Posterior vena cava (tissue), 2 donors: ENCODE measurements at regions not wholly inside any gene's neighbourhood (a gene's known extent, or its start where the extent isn't known, plus 50 kb on each side); places are given as distances from the start of the nearest gene placed in this dataset.
"Not testable (repeated sequence)": the region's sequence is repeated elsewhere in the genome, so short reads cannot be mapped to it uniquely, and the experiment has no call there.

Experiments
- DNase-seq: peaks from one replicate; pipeline ENCODE4 v3.0.0-alpha.2; 2020; ENCODE audit warnings: low spot score
- intact Hi-C, 2 donors: fragments of 100-400 bp; cut with DNase I; formaldehyde crosslinking; loops; one replicate each; pipeline versions ENCODE4 v1.14.1 to v1.14.2; 2022 to 2023
- donor health status: DM: yes; HTN: yes; CAD: no.
- donor health status: DM: yes; HTN: yes; CAD: no.

DNA sequence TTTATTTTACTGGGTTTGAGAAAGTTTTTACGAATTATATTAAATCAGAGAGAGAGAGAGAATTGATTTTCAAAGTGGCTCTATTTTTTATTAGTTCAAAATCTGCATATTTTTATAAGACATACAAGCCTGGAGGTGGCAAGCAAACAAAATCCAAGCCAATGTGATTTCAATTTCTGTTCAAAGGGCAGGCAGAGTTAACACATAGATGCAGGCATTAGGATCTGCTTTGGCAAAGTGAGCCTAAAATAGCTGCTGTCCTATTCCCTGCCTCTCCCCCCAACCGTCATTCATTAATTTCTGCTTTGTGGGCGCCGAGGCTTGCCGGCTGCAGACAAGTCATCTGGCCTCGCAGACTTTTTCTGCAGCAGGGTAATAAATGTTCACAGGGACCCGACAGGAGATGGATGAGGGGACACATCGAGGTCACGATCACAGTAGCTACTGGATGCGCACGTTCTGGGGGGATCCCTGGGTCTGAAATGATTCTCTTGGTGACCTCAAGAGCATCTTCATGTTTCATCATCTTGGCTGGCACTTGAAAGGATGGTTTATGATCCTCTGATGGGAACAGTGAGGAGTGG, 123.9 kb upstream of the SLC6A11 start:
- intact Hi-C loops, result no loop called here
- no peak for DNase-seq

GRCh38 chr3:10693457-10693856, 122.6 kb upstream of the SLC6A11 start:
- no peak for DNase-seq
- intact Hi-C loops, result no loop called here

- no peak for DNase-seq
- intact Hi-C loops, result no loop called here
Measured at GRCh38 chr3:10694179-10694578, 121.8 kb upstream of the SLC6A11 start.

DNA sequence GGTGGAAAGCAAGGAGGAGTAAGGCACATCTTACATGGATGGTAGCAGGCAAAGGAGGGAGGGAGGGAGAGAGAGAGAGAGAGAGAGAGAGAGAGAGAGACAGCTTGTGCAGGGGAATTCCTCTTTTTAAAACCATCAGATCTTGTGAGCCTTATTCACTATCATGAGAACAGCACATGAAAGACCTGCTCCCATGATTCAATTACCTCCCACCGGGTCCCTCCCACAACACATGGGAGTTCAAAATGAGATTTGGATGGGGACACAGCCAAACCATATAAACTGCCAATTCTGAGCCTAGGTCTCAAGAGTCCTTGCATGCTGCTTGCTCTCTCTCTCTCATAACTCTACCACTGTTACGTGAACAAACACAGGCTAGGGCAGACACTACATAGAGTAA, 120.8 kb upstream of the SLC6A11 start:
- intact Hi-C loops, DNase-seq: not testable (repeated sequence)

GRCh38 chr3:10695595-10696285, 120.3 kb upstream of the SLC6A11 start:
- DNase-seq, result no peak
- intact Hi-C loops, result no loop called here

GRCh38 chr3:10697918-10698317, 118.1 kb upstream of the SLC6A11 start:
- intact Hi-C loops, result no loop called here

DNA sequence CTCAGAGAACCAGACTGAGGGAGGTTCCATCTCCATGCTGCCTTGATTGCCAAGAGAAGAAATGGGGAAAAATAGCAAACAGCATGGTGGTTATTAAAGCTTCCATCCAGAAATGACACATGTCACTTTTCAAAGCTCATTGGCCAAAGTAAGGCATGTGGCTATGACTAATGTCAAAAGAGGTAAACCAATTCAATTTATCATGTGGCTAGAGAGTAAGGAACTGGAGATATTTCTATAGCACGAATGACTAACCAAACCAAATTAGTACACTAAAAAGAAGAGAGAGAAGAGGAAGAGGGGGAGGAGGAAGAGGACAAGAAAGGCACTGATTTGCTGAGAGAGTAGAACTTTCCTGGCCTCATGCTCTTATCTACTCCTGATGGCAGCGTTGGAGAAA, 115.2 kb upstream of the SLC6A11 start:
- intact Hi-C loops, result no loop called here

More at GRCh38 chr3:10697918-10698317, 118.1 kb upstream of the SLC6A11 start:
- no peak for DNase-seq

GRCh38 chr3:10702961-10703740, 112.9 kb upstream of the SLC6A11 start:
- intact Hi-C loops, result no loop called here
- no peak for DNase-seq

More for the DNA sequence above, 115.2 kb upstream of the SLC6A11 start:
- DNase-seq, result no peak

DNA sequence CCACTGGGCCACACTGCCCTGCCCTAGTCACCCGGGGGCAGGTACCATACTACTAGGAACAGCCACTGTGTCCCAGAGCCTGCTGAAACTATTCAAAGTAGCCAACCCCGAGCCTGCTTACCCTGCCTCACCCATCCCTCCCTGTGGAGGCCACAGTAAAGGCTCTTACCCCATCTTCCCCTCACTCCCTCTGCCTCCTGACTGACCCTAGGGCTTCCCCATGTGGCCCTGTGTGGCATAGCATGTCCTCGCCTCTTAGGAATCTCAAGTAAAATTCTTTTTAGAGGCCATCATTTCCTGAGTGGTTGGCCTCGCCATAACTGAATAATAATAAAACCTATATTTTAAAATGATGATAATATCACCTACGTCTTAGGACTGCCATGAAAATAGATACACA, 112.2 kb upstream of the SLC6A11 start:
- intact Hi-C loops, result no loop called here
- no peak for DNase-seq

DNA sequence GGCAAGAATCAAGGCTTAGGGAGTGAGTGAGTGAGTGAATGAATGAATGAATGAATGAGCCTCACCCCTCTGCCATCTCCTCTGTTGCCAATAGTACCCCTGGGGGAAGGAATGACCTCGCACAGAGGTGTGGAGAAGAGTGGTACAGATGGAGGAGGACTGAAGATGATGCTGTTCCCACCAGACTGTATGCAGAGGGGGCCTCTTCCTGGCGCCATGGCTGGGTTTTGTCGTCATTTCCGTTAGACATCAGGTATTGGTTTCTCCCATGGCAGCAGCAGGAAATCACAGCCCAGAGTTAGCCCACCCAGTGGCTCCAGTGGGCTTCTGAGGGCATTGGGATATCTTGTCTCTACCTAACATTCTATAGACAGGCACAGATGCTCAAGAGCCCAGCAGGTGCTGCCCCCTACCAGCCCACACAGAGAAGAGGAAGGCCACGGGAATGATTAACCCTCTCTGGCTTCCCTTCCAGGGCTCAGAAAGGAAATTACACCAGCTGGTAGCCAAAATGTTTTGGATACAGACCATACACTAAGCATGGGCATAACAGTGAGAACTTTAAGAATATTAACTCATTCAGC, 109.8 kb upstream of the SLC6A11 start:
- intact Hi-C loops, result no loop called here
- no peak for DNase-seq

DNA sequence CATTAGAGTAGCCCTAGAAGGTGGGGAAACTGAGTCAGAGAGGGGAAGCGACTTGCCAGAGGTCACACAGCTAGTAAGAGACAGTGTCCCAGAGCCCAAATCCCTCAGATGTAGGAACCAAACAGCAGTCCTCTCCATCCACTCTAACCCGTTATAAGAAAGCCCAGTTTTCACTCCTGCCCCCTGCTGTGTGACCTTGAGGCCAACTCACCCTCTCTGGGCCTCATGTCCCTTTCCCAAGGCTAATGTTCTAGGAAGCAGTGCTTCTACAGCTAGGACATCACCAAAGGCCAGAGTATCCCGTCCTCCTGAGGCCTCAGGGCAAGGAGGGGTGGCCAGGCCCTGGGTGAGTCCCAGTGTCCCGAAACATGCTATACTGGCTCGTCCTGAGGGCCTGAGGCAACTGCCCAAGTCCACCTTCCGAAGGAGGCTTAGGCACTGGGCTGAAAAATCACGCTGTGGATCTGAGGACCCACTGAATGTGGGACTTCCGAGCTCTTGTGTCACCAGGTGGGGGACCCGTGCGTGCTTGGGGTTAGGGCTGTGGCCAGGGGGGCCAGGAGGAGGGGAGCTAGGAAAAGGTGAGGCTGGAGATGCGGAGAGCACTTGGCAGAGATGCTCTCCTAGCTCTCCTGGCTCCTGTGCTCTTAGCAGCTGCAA, 109.2 kb upstream of the SLC6A11 start:
- intact Hi-C loops, result no loop called here
- no peak for DNase-seq

GRCh38 chr3:10707400-10708215, 108.4 kb upstream of the SLC6A11 start:
- DNase-seq, result no peak
- intact Hi-C loops, result no loop called here

DNA sequence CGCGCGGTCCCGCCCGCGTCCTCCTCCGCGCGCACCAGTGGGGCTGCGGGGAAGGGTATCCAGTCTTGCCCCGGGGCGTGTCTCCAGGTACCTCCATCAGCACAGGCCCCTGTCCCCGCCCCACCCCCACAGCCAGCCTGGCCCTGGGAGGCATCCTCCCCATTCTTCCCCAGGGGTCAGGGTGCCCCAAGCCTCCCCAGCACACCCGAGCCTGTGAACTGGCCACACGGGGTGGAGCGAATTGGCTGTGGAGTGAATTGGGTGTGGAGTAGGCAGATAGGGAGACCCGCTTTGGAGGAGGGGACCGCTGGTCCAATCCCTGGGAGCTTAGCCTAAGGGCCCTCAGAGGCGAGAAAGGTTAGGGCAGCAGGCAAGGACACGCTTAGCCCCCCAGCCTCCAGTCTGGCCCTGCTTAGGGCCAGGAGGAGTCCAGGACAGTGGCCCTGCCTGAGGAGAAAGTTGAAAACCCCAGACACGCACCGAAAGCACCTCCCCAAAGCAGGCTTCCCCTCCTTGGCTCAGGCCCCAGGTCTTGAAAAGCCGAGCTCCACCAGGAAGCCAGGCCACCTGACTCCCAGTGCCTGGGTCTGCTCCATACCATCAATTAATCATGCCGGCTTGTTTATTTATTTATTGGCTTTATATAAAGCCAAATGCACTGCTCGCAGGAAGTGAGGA, 107.7 kb upstream of the SLC6A11 start:
- DNase-seq, result no peak

GRCh38 chr3:10709110-10709781, 106.8 kb upstream of the SLC6A11 start:
- intact Hi-C loops, result no loop called here

More for the DNA sequence above, 107.7 kb upstream of the SLC6A11 start:
- intact Hi-C loops, result no loop called here

DNA sequence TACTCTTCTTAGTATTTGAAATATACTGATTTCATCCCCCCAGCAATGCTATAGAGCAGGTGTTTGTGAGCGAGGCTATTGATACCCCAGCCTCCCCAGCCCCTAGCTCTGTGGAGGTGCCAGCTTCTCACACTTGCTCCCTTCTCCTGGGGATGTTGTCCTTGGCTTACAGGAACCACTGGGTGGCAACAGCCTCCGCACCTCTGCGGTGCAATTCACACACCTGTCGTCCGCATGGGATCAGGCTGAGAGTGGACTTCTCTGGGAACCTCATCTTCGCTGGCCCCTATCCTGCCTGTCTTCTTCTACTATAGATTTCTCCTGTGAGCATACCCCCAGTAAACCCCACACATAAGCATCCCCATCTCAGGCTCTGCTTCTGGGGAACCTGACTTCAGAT, 103.9 kb upstream of the SLC6A11 start:
- intact Hi-C loops, result no loop called here

More at GRCh38 chr3:10709110-10709781, 106.8 kb upstream of the SLC6A11 start:
- DNase-seq, result no peak

GRCh38 chr3:10713656-10714055, 102.4 kb upstream of the SLC6A11 start:
- no peak for DNase-seq
- intact Hi-C loops, result no loop called here

More for the DNA sequence above, 103.9 kb upstream of the SLC6A11 start:
- DNase-seq, result no peak

DNA sequence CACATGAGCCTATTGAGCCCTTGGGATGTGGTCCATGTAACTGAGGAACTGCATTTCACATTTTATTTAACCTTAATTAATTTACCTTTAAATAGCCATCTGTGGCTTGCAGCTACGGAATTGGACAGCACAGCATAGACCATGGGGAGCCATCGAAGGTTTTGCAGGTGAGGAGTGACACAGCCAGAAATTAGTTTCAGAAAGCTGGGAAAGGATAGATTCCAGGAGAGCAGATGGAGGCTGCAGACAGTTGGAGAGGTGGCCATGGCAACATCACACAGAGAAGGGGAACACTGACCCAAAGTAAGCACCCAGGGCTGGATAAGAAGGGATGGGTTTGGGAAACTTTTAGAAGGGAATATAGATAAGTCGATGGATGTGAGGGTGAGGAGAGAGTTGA, 100.1 kb upstream of the SLC6A11 start:
- DNase-seq, result no peak
- intact Hi-C loops, result no loop called here

GRCh38 chr3:10716964-10717363, 99.1 kb upstream of the SLC6A11 start:
- DNase-seq, result no peak
- intact Hi-C loops, result no loop called here
